HG03025 (cell line): ENCODE measurements at regions not wholly inside any gene's neighbourhood (a gene's known extent, or its start where the extent isn't known, plus 50 kb on each side); places are given as distances from the start of the nearest gene placed in this dataset.

Source experiments
- ATAC-seq: cut with Tn5 transposase; IDR thresholded peaks from one replicate; pipeline ENCODE4 v1.9.1; 2021; ENCODE audit warnings: mild to moderate bottlenecking, moderate library complexity; ENCODE audit not compliant: unreplicated experiment, low FRiP score

DNA sequence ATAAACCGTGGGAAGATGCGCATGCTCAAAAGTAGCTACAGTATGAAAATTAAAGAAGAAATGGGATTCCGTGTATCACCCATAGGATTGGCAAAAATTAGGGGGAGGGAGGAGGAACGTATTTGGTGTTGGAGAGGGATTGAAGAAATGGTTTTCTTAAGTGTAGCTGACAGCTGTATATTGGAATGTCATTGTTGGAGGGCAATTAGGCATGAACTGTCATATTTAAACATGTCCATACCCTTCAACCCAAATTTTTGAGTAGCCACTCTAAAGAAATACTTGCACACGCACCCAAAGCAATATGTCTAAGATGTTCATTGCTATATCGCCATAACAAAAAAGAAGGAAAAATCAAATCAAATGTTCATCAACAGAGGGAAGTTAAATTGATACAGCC, 144.7 kb downstream of the TLE3 start:
- ATAC-seq, result no peak

DNA sequence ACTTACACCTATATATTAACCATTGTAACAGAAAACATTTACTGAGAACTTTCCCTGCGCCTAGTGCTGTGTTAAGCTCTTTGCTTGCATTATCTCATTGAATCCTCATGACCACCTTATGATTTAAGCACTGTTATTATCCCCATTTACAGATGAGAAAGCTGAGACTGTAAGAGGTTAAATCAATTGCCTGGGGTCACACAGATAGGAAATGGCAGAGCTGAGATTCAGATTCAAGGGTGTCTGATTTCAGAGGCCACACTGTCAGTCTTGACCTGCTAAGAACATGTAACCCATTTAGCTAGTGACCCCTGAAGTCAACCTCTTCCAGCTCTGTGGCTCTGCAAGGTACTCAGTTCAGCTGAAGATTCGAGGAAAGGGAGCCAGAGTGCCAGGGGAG, 143.9 kb downstream of the TLE3 start:
- no peak for ATAC-seq

DNA sequence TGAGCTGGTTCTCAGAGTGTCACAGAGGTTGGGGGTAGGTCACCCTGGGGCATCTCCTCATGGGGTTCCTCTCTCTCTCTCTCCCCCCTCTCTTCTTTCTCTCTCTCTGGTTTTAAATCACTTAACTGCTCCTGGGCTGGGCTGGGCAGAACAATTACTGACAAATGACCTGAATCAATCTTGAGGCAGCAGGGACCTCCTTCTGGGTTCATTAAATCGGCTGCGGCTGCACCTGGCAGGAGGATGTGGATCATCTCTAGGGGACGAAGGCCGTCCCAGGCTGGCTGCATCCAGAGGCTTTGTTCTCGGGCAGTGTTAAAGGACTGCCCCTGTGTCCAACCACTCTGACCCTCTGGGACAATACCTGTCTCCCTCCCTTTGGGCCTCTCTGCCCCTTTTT, 143.1 kb downstream of the TLE3 start:
- ATAC-seq, result no peak

DNA sequence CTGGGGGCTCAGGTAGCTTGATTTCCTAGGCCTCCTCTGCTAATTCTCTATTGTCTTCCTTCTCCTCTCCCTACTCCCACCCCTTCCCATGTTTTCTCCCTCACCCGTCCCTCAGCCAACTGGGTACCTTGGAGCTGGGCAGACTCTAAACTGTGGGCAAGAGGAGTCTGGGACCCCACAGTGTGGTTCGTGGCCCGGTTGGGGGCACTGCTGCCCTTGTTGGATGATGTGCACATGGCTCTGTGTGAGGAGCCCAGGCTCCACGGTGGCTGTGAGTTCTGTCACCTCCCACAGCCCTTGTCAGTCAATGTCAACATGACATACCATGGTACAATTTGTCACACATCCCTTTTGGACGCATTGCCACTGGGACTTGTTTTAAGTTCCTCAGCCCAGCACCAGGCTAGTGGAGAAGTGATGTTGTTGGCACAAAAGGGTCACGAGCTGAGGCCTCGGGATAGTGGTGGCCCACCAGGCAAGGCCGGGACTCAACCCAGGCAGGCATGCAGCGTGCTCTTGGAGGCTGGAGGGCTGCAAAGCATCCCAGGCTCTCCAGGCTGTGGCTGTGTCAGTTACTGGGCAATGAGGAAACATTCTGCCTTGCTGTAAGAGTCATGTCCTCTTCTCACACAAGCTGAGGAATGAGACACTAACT, 142.3 kb downstream of the TLE3 start:
- ATAC-seq, result no peak

DNA sequence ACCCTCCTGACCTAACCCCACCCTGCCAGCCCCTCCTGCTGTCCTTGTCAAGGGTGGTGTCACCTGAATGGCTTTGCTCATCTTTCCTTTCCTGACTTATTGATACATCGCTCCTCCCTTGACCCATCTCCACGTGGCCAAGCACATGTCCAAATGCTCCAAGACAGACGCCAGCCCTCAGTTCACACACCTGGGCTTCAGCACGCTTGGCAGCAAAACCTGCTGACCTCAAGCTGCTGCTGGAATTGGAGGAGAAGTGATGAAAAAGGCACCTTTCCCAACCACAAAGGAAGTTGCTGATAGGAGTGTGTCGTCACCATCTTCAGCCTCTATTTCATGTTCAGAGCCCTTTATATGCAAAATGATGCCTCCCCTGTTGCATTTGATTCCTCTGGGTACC, 141.3 kb downstream of the TLE3 start:
- no peak for ATAC-seq

DNA sequence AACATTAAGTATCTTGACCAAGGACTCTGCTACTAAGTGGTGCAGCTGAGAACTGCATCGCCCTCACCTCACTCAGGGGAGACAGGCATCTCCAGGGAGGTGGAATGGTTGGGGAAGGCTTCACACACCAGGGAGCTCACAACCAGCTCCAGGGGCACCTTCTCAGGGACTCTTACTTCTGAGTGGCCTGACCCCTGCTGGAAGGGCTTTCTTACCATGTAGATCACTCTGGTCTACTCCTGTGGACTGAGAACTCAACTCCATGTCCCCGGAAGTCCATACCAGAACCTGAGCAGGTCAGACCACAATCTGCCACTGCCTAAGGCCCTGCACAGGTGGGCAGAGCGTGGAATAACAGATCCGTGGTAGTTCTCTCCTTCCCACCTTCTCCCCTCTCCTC, 140.5 kb downstream of the TLE3 start:
- no peak for ATAC-seq

DNA sequence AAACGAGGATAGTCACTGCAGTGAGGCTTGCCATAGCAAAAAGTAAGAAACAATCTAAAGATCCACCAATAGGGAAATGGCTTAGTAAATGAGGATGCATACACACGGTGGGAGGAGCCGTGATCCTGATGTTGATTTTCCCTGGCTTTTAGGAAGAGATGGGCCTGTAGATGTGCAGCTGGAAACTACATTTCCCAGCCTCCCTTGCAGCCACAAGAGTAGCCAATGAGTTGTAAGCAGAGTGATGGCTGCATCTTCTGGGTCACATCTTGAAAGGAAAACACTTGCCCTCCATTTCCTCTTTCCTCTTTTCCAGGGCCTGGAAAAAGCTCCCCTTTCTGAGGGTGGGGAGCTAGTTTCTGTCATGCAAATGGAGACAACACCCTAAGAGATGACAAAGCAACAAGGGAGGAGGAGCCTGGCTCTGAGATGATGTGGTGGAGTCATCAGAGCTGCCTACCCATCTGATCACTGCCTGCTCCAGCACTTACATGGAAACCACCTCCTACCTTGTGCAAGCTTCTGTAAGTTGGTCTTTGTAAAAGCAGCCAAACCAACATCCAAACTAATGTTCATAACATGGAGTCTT, 139.1 kb downstream of the TLE3 start:
- ATAC-seq, result no peak

DNA sequence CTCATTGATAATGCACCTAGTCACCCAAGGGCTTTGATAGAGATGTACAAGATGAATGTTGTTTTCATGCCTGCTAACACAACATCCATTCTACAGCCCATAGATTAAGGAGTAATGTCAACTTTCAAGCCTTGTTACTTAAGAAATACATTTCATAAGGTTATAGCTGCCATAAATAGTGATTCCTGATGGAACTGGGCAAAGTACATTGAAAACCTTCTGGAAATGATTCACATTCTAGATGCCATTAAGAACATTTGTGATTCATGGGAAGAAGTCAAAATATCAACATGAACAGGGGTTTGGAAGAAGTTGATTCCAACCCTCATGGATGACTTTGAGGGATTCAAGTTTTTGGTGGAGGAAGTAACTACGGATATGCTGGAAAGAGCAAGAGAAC, 135.2 kb downstream of the TLE3 start:
- ATAC-seq, result no peak

DNA sequence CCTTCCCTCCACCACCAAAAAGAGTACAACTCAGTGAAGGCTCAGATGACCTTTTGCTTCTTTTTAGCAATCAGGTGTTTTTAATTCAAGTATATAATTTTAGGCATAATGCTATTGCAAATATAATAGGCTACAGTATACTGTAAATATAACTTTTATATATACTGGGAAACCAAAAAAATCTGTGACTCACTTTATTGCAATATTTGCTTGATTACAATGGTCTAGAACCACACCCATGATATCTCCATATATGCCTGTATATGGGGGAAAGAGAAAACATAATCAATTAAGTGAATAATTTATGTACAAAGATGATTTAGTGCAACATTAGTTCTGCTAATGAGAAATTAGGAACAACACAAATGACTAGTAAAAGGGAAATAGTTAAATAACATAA, 134.3 kb downstream of the TLE3 start:
- ATAC-seq, result no peak

DNA sequence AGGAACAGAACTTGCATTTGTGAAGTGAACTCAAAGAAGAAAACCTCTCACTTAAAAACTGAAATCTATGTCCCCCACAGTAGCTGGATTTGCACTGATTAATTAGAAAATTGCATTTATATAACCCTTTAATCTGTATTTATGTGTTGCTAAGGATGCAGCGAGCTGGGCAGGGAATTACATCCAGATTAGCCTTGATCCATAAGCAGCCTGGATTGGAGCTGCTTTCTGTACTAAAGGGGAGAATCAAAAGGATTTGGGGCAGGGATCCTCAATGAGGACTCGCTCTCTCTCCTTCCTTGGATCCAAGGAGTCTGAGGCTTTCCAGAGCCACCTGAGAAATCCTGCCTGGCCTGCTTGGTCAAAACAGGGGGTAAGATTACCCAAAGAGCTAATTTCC, 125.9 kb downstream of the TLE3 start:
- ATAC-seq, result no peak

DNA sequence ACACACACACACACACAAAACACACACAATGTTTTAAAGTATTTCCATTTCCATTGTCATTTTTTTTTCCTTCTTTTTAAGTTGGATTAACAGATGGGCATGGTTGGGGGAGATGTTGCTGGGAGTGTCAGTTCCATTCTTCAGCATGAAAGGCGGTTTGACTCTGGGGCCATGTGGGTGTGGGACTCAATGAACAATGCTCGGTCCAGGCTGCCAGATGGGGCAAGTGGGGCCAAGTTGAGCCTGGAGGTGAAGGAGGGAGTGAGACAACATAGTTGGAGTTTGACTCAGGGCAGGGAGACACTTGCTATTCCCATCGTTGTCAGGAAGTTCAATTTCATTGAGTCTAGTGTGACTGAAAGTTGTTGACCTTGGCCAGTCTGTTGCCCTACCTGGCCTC, 125.3 kb downstream of the TLE3 start:
- ATAC-seq, result no peak

DNA sequence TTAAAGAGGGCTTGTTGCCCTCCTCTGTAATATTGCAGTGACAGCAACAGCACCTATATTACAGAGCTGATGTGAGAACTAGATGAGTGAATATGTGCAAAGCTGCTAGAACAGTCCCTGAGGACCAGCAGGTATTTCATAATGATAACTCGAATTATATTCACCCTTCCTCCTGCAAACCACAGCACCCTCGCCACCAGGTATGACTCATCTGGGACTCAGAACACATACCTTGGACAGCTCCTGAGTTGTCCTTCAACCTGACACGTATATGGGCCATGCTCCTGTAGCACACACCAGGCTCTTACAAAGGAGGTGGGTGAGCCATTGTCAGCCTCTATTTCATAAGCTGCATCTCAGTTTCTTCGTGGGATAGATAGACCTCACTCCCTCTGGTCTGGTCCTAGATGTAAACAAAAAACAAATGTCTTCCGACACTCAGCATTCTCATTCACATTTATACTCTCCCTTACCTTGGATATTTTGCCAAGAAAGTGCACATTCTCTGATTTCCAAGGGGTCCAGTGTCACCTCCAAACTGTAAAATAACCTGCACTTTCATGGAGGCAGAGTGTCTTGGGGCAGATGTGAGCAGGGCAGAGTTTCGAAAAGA, 124.5 kb downstream of the TLE3 start:
- ATAC-seq, result no peak

DNA sequence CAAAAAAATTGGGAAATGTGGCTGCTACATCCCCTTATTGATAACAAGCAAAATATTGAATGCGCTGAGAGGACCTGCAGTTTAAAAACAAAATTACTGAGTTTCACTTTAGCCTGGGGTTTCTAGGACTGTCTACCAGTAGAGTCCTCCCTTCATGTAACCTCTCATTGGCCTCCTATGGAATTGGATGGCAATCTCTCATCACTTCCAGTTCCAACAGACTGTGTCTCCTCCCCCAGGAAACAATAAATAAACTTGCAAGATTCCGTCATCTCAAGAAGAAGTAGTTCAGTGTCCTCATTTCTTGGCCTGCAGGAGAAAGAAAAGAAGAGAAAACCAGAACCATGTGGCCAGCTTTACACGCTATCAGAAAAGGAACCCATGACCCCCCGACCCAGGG, 123.8 kb downstream of the TLE3 start:
- no peak for ATAC-seq

DNA sequence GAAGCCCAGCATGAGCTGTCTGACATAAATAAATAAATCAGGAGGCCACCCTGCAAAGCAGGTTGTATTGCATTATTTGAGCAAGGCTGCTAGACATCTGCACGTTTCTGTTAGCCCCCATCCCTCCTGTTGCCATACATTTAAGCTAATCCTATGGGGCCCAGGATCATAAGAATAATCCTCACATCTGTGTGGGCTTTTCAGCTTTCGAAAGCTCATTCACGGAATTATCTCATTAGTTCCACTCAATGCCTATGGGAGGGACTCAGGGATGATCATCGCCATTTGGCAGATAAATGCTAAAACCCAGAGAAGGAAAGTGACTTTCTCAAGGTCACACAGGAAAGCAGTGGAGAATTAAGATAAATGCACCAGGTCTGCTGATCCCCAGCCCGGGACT, 123.4 kb downstream of the TLE3 start:
- no peak for ATAC-seq

DNA sequence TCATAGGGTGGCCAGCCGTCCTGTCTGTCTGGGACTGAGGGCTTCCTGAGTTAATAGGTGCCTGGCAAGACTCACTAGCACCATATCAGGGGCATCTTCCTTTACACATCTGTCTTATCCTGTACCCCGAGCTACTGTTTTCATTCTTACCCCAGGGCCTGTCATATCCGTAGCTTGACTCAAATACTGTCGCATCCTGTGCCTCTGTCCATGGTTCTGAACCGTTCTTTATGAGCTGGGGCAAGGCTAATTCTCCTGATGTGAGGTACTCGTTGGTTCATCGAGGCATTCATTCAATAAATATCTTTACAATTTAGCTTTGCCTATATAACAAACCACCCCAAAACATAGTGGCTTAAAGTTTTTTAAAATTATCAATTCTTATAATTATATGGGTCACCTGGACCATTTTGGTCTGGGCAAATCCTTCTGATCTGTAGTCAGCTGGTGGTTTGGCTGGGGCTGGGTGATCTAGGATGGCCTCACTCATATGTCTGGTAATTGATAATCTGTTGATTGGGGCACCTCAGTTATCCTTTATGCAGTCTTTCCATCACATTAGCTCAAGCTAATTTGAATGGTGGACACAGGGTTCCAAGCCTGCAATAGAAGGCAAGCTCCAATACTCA, 121.2 kb downstream of the TLE3 start:
- ATAC-seq, result no peak

DNA sequence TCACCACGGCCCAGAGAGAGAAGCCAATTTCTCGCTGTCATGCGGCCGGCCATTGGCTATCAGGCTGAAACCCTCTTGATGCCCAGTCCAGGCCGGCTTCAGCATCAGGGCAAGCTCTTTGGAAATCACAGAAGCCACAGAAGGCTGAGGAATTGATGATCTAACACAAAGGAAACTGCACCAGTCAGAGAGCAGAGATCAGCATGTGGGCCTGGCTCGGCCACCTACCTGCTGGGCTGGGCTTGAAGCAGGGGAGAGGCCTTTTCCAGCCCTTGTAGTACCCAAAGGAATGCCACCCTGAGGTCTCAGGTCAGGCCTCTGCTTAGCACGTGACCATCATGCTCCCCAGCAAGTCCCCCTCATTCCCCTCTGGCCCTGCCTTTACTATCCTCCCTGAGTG, 119.1 kb downstream of the TLE3 start:
- ATAC-seq, result no peak

DNA sequence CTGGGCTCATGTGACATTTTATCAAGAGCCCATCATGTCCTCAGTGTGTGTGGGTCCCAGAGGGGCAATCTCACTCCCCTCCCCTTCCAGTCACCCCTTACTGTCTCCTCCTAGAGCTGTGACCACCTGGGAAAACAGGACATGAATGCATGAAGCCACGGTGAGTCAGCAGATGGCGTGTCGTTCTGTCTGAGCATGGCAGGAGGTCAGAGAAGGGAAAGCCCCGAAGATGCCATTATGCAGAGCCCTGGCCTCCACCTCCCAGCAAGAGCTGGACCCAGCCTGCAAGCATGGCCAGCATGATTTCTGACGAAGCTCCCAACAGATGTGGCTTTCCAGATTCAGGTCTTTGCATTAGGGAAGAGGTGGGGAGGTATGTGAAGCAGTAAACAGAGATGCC, 118.5 kb downstream of the TLE3 start:
- ATAC-seq, result peak; percentile 36

DNA sequence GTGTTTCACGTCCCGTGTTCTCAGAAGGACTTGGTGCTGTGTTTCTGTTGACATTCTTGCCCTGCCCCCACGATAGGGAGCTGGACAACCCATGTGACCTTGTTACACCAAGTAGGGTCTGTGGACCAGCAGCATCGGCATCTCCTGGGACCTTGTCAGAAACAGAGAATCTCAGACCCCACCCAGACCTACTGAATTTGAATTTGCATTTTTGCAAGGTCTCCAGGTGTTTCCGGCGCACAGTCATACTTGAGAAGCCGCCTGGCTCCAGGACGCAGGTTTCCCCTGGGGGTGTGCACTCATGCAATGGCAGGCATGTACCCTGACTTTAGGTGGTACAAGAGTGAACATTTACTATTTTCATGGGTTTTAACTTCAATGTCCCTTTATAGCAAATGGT, 117.9 kb downstream of the TLE3 start:
- peak; percentile 79 for ATAC-seq

DNA sequence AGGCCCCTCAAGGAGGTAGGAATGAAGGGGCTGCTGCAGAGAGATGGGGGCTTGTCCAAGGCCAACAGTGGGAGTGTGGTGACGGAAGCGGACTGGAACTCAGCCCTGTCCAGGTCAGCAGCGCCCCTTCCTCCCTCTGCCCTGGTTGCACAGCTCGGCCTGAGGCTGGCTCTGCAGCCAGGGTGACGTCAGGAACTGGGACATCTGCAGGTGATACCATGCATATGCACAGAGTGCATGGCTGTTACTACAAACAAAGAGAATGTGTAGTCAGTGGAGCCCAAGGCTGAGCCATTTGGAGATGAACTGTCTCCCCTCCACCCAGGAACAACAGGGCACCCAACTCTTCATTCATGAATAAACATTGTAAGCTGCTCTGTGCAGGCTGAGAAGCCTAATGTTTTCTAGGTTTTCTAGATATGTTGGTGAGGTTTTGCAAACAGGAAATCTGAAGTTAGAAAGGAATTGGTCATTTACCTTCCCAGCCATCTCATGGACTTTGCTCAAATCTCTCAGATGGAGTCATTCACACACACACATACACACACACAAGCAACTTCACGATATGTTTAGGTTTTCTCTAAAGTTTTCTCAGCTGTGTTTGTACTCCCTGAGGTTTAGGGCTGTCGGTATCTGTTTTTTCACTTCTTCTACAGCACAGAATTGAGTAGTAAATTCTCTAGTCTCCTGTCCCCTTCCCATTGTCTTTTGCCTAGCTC, 117.2 kb downstream of the TLE3 start:
- peak; percentile 5 for ATAC-seq

DNA sequence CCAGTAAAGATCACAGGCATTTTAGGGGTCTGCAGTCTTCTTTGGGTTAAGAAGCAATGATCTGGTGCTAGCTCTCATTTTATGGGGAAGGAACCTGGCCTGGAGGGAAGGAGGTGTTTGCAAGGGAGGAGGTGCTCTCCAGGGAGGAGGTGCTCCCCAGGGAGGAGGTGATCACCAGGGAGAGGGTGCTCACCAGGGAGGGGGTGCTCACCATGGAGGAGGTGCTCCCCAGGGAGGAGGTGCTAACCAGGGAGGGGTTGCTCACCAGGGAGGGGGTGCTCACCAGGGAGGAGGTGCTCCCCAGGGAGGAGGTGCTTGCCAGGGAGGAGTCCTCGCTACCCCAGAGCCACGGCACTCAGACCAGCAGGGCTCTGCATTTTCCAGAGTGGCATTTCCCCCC, 115.7 kb downstream of the TLE3 start:
- no peak for ATAC-seq

DNA sequence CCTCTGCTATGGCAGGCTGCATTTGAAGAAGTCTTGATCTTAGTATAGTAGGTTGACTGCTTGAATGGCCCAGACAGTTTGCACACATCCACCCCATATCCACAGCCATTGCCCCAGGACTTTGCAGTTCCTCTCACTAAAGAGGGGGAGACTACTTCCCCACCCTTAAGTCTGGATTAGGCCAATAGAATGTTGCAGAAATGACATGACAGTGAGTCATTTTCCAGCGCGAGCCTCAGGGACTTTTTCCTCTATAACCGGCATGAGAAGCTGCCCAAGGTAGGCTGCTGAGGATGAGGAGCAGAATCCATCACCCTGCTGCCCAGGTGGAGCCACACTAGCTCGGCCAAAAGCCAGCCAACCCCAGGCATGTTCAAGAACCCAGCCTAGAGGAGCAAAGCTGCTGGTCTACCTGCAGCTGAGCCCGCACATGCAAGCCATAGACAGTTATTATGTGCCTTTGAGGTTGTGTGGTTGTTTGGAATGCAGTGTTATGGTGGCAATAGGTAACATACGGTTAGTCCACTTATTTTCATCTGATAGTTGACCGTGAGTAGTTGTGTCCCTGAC, 113.9 kb downstream of the TLE3 start:
- ATAC-seq, result no peak
